HCT116 (cell line): ENCODE measurements at regions not wholly inside any gene's neighbourhood (a gene's known extent, or its start where the extent isn't known, plus 50 kb on each side); places are given as distances from the start of the nearest gene placed in this dataset.

Experiments used
- ATAC-seq: fragments of 200-7000 bp; cut with Tn5 transposase; 2 replicates; pipeline ENCODE4 v1.9.1; 2020; ENCODE audit warnings: mild to moderate bottlenecking, moderate library complexity
- BruUV-seq: library from RNA; stranded (reverse); fragments of 400-500 nt; replicated peaks from 2 replicates; lab custom pipeline; 2021; lab: Mats Ljungman, UMichigan
- CTCF ChIA-PET: fragments of 300-600 bp; sonication (Branson Sonifier 250); formaldehyde crosslinking; loops from one replicate; lab custom pipeline; 2021; ENCODE audit warnings: antibody characterized with exemption; lab: Charles Lee
- POLR2A ChIA-PET: fragments of 300-600, 350-600 bp; sonication (Branson Sonifier 250); formaldehyde crosslinking; loops from one replicate; lab custom pipeline; 2021; ENCODE audit warnings: antibody characterized with exemption; lab: Charles Lee
- RAD21 ChIA-PET, 2 experiments: fragments of 300-600 bp; sonication (Branson Sonifier 250); formaldehyde crosslinking; loops; one replicate each; lab custom pipeline; 2023; ENCODE audit warnings: low total read pairs in 2 of 2; ENCODE audit not compliant: uncharacterized antibody in 2 of 2, unreplicated experiment in 2 of 2, low non-redundant PET in 1 of 2; lab: Charles Lee
- DNase-seq: peaks from one replicate; pipeline ENCODE4 v3.0.0-alpha.2; 2010; ENCODE audit warnings: low read depth, low spot score
- H2AFZ ChIP-seq: fragments of 200-600 bp; shearing (Covaris generic), sonication (generic); 2 replicates; pipeline ENCODE4 v1.6.1; 2017; ENCODE audit warnings: low read depth, mixed run types, mixed read lengths, antibody characterized with exemption, low read length; ENCODE audit not compliant: poor library complexity, severe bottlenecking
- H3K27ac ChIP-seq: 2 replicates; pipeline ENCODE4 v1.5.1; 2012; ENCODE audit warnings: low read depth, low read length
- H3K27me3 ChIP-seq: fragments of 200-600 bp; sonication (generic); 2 replicates; pipeline ENCODE4 v1.6.1; 2016; ENCODE audit warnings: mixed run types, low read length, mixed read lengths; ENCODE audit not compliant: insufficient read depth
- H3K36me3 ChIP-seq, 2 experiments: fragments of 200-500 bp in 1 of 2; fragments of 200-600 bp in 1 of 2; sonication (Bioruptor generic) in 1 of 2; sonication (generic) in 1 of 2; 2 replicates each; pipeline versions ENCODE4 v1.5.1 to v1.6.1; 2014 to 2016; ENCODE audit warnings: low read length in 2 of 2, inconsistent platforms in 1 of 2, mixed read lengths in 1 of 2, mixed run types in 1 of 2; ENCODE audit not compliant: insufficient read depth in 2 of 2, control insufficient read depth in 1 of 2
- H3K4me1 ChIP-seq, 2 experiments: fragments of 200-600 bp in 1 of 2; sonication (generic) in 1 of 2; 2 replicates each; pipeline versions ENCODE4 v1.5.1 to v1.6.1; 2012 to 2017; ENCODE audit warnings: low read length in 2 of 2, inconsistent platforms in 1 of 2, mild to moderate bottlenecking in 1 of 2, mixed read lengths in 1 of 2, mixed run types in 1 of 2, moderate library complexity in 1 of 2; ENCODE audit not compliant: insufficient read depth in 2 of 2, control insufficient read depth in 1 of 2
- H3K4me2 ChIP-seq: fragments of 200-600 bp; sonication (generic); 2 replicates; pipeline ENCODE4 v1.6.1; 2017; ENCODE audit warnings: mixed run types, low read length, mixed read lengths
- H3K4me3 ChIP-seq, 2 experiments: fragments of 200-600 bp in 1 of 2; sonication (generic) in 1 of 2; replicated peaks in 1 of 2; 2 replicates each; pipeline ENCODE4 v1.5.1; 2011 to 2016; ENCODE audit warnings: low read length in 2 of 2, control low read depth in 1 of 2, low read depth in 1 of 2, mild to moderate bottlenecking in 1 of 2, mixed read lengths in 1 of 2, mixed run types in 1 of 2
- H3K79me2 ChIP-seq: fragments of 200-600 bp; sonication (generic); 2 replicates; pipeline ENCODE4 v1.6.1; 2017; ENCODE audit warnings: mild to moderate bottlenecking, mixed run types, low read length, moderate library complexity, mixed read lengths; ENCODE audit not compliant: insufficient read depth
- H3K9ac ChIP-seq: fragments of 200-600 bp; sonication (generic); 2 replicates; pipeline ENCODE4 v1.6.1; 2016; ENCODE audit warnings: low read length, mixed read lengths
- H3K9me2 ChIP-seq: fragments of 200-600 bp; sonication (generic), shearing (Covaris generic); 2 replicates; pipeline ENCODE4 v1.6.1; 2017; ENCODE audit warnings: mixed run types, mild to moderate bottlenecking, moderate library complexity; ENCODE audit not compliant: insufficient read depth
- H3K9me3 ChIP-seq, 2 experiments: fragments of 200-500 bp in 1 of 2; fragments of 200-600 bp in 1 of 2; sonication (Bioruptor generic) in 1 of 2; sonication (generic) in 1 of 2; 2 replicates each; pipeline ENCODE4 v1.6.1; 2014 to 2017; ENCODE audit warnings: low read length in 2 of 2, mixed read lengths in 2 of 2, inconsistent platforms in 1 of 2, low read depth in 1 of 2, mild to moderate bottlenecking in 1 of 2, mixed run types in 1 of 2, moderate library complexity in 1 of 2; ENCODE audit not compliant: control insufficient read depth in 1 of 2, insufficient read depth in 1 of 2
- H4K20me1 ChIP-seq: fragments of 200-600 bp; sonication (generic), shearing (Covaris generic); 2 replicates; pipeline ENCODE4 v1.6.1; 2017; ENCODE audit warnings: mixed run types, mild to moderate bottlenecking, moderate library complexity; ENCODE audit not compliant: insufficient read depth
- ATF3 ChIP-seq: IDR thresholded peaks from 2 replicates; pipeline ENCODE4 v1.6.1; 2012
- CBX3 ChIP-seq: IDR thresholded peaks from 2 replicates; pipeline ENCODE4 v1.6.1; 2012; ENCODE audit warnings: low read depth
- CEBPB ChIP-seq: IDR thresholded peaks from 2 replicates; pipeline ENCODE4 v1.6.1; 2012; ENCODE audit warnings: low read depth
- CTCF ChIP-seq, 3 experiments: fragments of 200-600 bp in 1 of 3; sonication (generic) in 1 of 3; IDR thresholded peaks in 2 of 3; conservative IDR thresholded peaks in 1 of 3; 2 replicates each; pipeline ENCODE4 v1.5.1; 2012 to 2017; ENCODE audit warnings: low read depth in 2 of 3, low read length in 2 of 3, antibody characterized with exemption in 1 of 3, borderline replicate concordance in 1 of 3, control low read depth in 1 of 3, mild to moderate bottlenecking in 1 of 3, mixed read lengths in 1 of 3, mixed run types in 1 of 3, moderate library complexity in 1 of 3; ENCODE audit not compliant: insufficient read depth in 1 of 3
- EGR1 ChIP-seq: IDR thresholded peaks from 2 replicates; pipeline ENCODE4 v1.6.1; 2012; ENCODE audit warnings: low read depth
- ELF1 ChIP-seq: IDR thresholded peaks from 2 replicates; pipeline ENCODE4 v1.6.1; 2012; ENCODE audit warnings: low read depth, borderline replicate concordance
- EZH2phosphoT487 ChIP-seq: fragments of 200-600 bp; IDR thresholded peaks from 2 replicates; pipeline ENCODE4 v1.6.1; 2018; ENCODE audit warnings: antibody characterized with exemption, borderline replicate concordance
- JUND ChIP-seq: IDR thresholded peaks from 2 replicates; pipeline ENCODE4 v1.6.1; 2012
- POLR2A ChIP-seq: IDR thresholded peaks from 2 replicates; pipeline ENCODE4 v1.7.0; 2011; ENCODE audit warnings: borderline replicate concordance; ENCODE audit not compliant: insufficient read depth, insufficient read length; ENCODE audit errors: extremely low read depth
- POLR2AphosphoS5 ChIP-seq: IDR thresholded peaks from 2 replicates; pipeline ENCODE4 v1.6.1; 2011; ENCODE audit warnings: mild to moderate bottlenecking, low read depth, low read length, moderate library complexity
- RAD21 ChIP-seq: IDR thresholded peaks from 2 replicates; pipeline ENCODE4 v1.6.1; 2012; ENCODE audit warnings: low read depth, mild to moderate bottlenecking
- REST ChIP-seq: IDR thresholded peaks from 2 replicates; pipeline ENCODE4 v1.6.1; 2012; ENCODE audit warnings: low read depth
- TCF7L2 ChIP-seq: IDR thresholded peaks from 2 replicates; pipeline ENCODE4 v1.7.0; 2011; ENCODE audit warnings: borderline replicate concordance, inconsistent platforms; ENCODE audit not compliant: insufficient read depth, insufficient read length; ENCODE audit errors: extremely low read depth
- YY1 ChIP-seq: IDR thresholded peaks from 2 replicates; pipeline ENCODE4 v1.6.1; 2011; ENCODE audit warnings: low read length, low read depth, moderate library complexity, mild to moderate bottlenecking; ENCODE audit not compliant: insufficient replicate concordance; ENCODE audit errors: extremely low read depth
- ZBTB33 ChIP-seq: IDR thresholded peaks from 2 replicates; pipeline ENCODE4 v1.6.1; 2011; ENCODE audit warnings: mild to moderate bottlenecking, low read length, moderate library complexity; ENCODE audit not compliant: insufficient replicate concordance; ENCODE audit errors: extremely low read depth
- ZFX ChIP-seq: fragments of 450-650 bp; IDR thresholded peaks from 2 replicates; pipeline ENCODE4 v1.6.1; 2017
- intact Hi-C: fragments of 100-400 bp; cut with micrococcal nuclease; formaldehyde crosslinking; loops from 2 replicates; pipeline ENCODE4 v1.10.0; 2022

GRCh38 chr15:77542491-77543001 is 90.2 kb downstream of the LINGO1 start:
- Histone ChIP-seq H3K36me3 (no peaks in the 10 kb centered on the region), H2AFZ (no peak overlapping the region), H3K4me1 (peaks cover 0 to 35% of the 10 kb centered on the region in 2 experiments; a peak in 3 of 4 replicates), H3K79me2 (no peaks in the 10 kb centered on the region), H3K27me3 (no peaks in the 10 kb centered on the region), H3K27ac (peak overlapping the region; percentile 41), H3K9me2 (no peaks in the 10 kb centered on the region), H3K4me2 (peak overlapping the region; percentile 92), H4K20me1 (no peaks in the 10 kb centered on the region), H3K4me3 (peak overlapping the region; percentile 73 to 76), H3K9me3 (no peaks in the 10 kb centered on the region), H3K9ac (peak overlapping the region; percentile 83)
- ChIA-PET POLR2A (interaction anchor here (0.8 to 1.6 kb wide), 9 partner anchors 9 to 435 kb away, joined by 3 to 6 read pairs (median 3); no protein-coding TSS in a partner anchor), CTCF (interaction anchor here (0.6 to 2.5 kb wide), 46 partner anchors 9 to 601 kb away, joined by 3 to 61 read pairs (median 6); partner anchors contain the start of genes LINGO1 and TSPAN3), RAD21 (interaction anchor here (0.9 to 2.6 kb wide), 10 partner anchors 45 to 569 kb away, joined by 3 to 9 read pairs (median 6); no protein-coding TSS in a partner anchor)
- intact Hi-C loops = loop anchor here (1.0 to 2.0 kb wide), 5 partner anchors 278 to 518 kb away; no protein-coding TSS in a partner anchor
- TF ChIP-seq EGR1 (no peak), YY1 (no peak), ATF3 (no peak), RAD21 (no peak), REST (no peak), CEBPB (no peak), ELF1 (no peak), CTCF (IDR thresholded peaks at IDR 0.05 in 2 of 3, conservative IDR thresholded peaks at IDR 0.05 in 1 of 3; ENCODE audit: borderline replicate concordance in 1 of 3, insufficient read depth in 1 of 3, low read depth in 2 of 3, low read length in 2 of 3) (no peak), POLR2AphosphoS5 (no peak), ZBTB33 (no peak), EZH2phosphoT487 (no peak), CBX3 (no peak), TCF7L2 (no peak), POLR2A (no peak), ZFX (no peak), JUND (no peak)
- ATAC-seq (peak; percentile 13; the same call in 1 of the 2 replicates), DNase-seq (no peak)
- BruUV-seq = no TSS peak
